A549 (cell line): ENCODE measurements at regions not wholly inside any gene's neighbourhood (a gene's known extent, or its start where the extent isn't known, plus 50 kb on each side); places are given as distances from the start of the nearest gene placed in this dataset.

Experiments
- ATAC-seq, 2 experiments: fragments of 200-7000 bp in 1 of 2; fragments of >200 bp in 1 of 2; cut with Nextera tagmentation in 1 of 2; cut with Tn5 transposase in 1 of 2; 3 replicates each; pipeline versions ENCODE4 v1.8.0 to v1.9.1; 2018 to 2020; ENCODE audit warnings: mild to moderate bottlenecking in 1 of 2, moderate library complexity in 1 of 2
- CTCF ChIA-PET: fragments of 300-600 bp; sonication (Branson Sonifier 250); formaldehyde crosslinking; extraction: SDS; loops from one replicate; lab custom pipeline; 2021; ENCODE audit warnings: antibody characterized with exemption, inconsistent platforms; lab: Yijun Ruan, JAX
- POLR2A ChIA-PET: fragments of 350-600 bp; formaldehyde crosslinking; extraction: SDS; loops from one replicate; lab custom pipeline; 2021; ENCODE audit warnings: antibody characterized with exemption, inconsistent platforms; lab: Yijun Ruan, JAX
- DNase-seq, 2 experiments: peaks; one replicate each; pipeline versions ENCODE4 v3.0.0 to v3.0.0-alpha.2; 2011 to 2016; ENCODE audit warnings: low read depth in 1 of 2, low spot score in 1 of 2
- FAIRE-seq: peaks from 2 replicates; lab custom pipeline; 2011; peaks lifted over from hg19 to GRCh38; lab: Jason Lieb, UNC
- H3K27ac ChIP-seq, 2 experiments: fragments of >200 bp; sonication (Bioruptor Twin); formaldehyde crosslinking; 3 replicates each; pipeline ENCODE4 v1.5.1; 2016 to 2017
- H3K4me1 ChIP-seq: fragments of >200 bp; sonication (Bioruptor Twin); formaldehyde crosslinking; 3 replicates; pipeline ENCODE4 v1.6.1; 2016
- H3K4me2 ChIP-seq: fragments of >200 bp; sonication (Bioruptor Twin); formaldehyde crosslinking; 3 replicates; pipeline ENCODE4 v1.6.1; 2016
- H3K4me3 ChIP-seq: fragments of >200 bp; sonication (Bioruptor Twin); formaldehyde crosslinking; 3 replicates; pipeline ENCODE4 v1.5.1; 2016
- H3K9me3 ChIP-seq: fragments of >200 bp; sonication (Bioruptor Twin); formaldehyde crosslinking; 3 replicates; pipeline ENCODE4 v1.6.1; 2016
- BHLHE40 ChIP-seq: IDR thresholded peaks from 2 replicates; pipeline ENCODE4 v1.6.1; 2012; ENCODE audit warnings: low read depth, low read length, inconsistent platforms
- CEBPB ChIP-seq, 2 experiments: fragments of >200 bp in 1 of 2; sonication (Bioruptor Twin) in 1 of 2; formaldehyde crosslinking in 1 of 2; IDR thresholded peaks; 2 replicates each; pipeline ENCODE4 v1.6.1; 2012 to 2016
- CHD2 ChIP-seq: fragments of 150-350 bp; IDR thresholded peaks from 2 replicates; pipeline ENCODE4 v1.6.1; 2014; ENCODE audit warnings: low read length; ENCODE audit not compliant: partially characterized antibody
- CHD4 ChIP-seq: fragments of 200-600 bp; sonication (generic); IDR thresholded peaks from 2 replicates; pipeline ENCODE4 v1.6.1; 2016; ENCODE audit warnings: antibody characterized with exemption, mild to moderate bottlenecking, borderline replicate concordance
- E2F6 ChIP-seq: IDR thresholded peaks from 2 replicates; pipeline ENCODE4 v1.6.1; 2012; ENCODE audit warnings: low read depth, borderline replicate concordance
- EHF ChIP-seq: fragments of 250-450 bp; sonication (Bioruptor Pico); IDR thresholded peaks from 2 replicates; pipeline ENCODE4 v1.5.0; 2020; ENCODE audit warnings: mild to moderate bottlenecking
- HES2 ChIP-seq: fragments of >200 bp; sonication (Bioruptor Twin); formaldehyde crosslinking; IDR thresholded peaks from 2 replicates; pipeline ENCODE4 v1.6.1; 2016
- HOXB13 ChIP-seq: fragments of 250-450 bp; sonication (Bioruptor Pico); IDR thresholded peaks from 2 replicates; pipeline ENCODE4 v1.5.0; 2020; ENCODE audit warnings: low read depth, mild to moderate bottlenecking, moderate library complexity
- JUNB ChIP-seq: fragments of >200 bp; sonication (Bioruptor Twin); formaldehyde crosslinking; IDR thresholded peaks from 2 replicates; pipeline ENCODE4 v1.6.1; 2016
- KDM1A ChIP-seq: fragments of 200-600 bp; sonication (generic); IDR thresholded peaks from 2 replicates; pipeline ENCODE4 v1.6.1; 2016; ENCODE audit warnings: low read depth, mild to moderate bottlenecking
- MAZ ChIP-seq: fragments of 150-350 bp; IDR thresholded peaks from 2 replicates; pipeline ENCODE4 v1.6.1; 2014; ENCODE audit warnings: antibody characterized with exemption, low read depth, low read length, borderline replicate concordance
- NFE2L2 ChIP-seq: fragments of 150-350 bp; conservative IDR thresholded peaks from 2 replicates; pipeline ENCODE4 v1.6.1; 2014; ENCODE audit warnings: low read length
- NPAS2 ChIP-seq: fragments of 250-450 bp; sonication (Bioruptor Pico); IDR thresholded peaks from 2 replicates; pipeline ENCODE4 v1.8.0; 2022; ENCODE audit warnings: mild to moderate bottlenecking, moderate library complexity, borderline replicate concordance
- PHF8 ChIP-seq: fragments of 200-600 bp; sonication (generic); IDR thresholded peaks from 2 replicates; pipeline ENCODE4 v1.6.1; 2016; ENCODE audit warnings: low read depth, mild to moderate bottlenecking, antibody characterized with exemption, moderate library complexity, borderline replicate concordance
- POLR2A ChIP-seq: IDR thresholded peaks from 2 replicates; pipeline ENCODE4 v1.6.1; 2012; ENCODE audit warnings: mild to moderate bottlenecking, low read length
- SREBF2 ChIP-seq: fragments of 450-650 bp; IDR thresholded peaks from 2 replicates; pipeline ENCODE4 v1.6.1; 2014; ENCODE audit warnings: mild to moderate bottlenecking, moderate library complexity
- TFCP2L1 ChIP-seq: fragments of 250-450 bp; sonication (Bioruptor Pico); IDR thresholded peaks from 2 replicates; pipeline ENCODE4 v1.5.0; 2021; ENCODE audit warnings: mild to moderate bottlenecking
- TP53 ChIP-seq: fragments of 250-450 bp; sonication (Bioruptor Pico); IDR thresholded peaks from 2 replicates; pipeline ENCODE4 v1.5.0; 2021; ENCODE audit warnings: mild to moderate bottlenecking, moderate library complexity
- USF2 ChIP-seq: fragments of 450-650 bp; IDR thresholded peaks from 2 replicates; pipeline ENCODE4 v1.6.1; 2014; ENCODE audit warnings: antibody characterized with exemption
- ZC3H11A ChIP-seq: fragments of 450-650 bp; IDR thresholded peaks from 2 replicates; pipeline ENCODE4 v1.6.1; 2014; ENCODE audit warnings: antibody characterized with exemption, mild to moderate bottlenecking
- ZFP36 ChIP-seq: fragments of 450-650 bp; IDR thresholded peaks from 2 replicates; pipeline ENCODE4 v1.6.1; 2014; ENCODE audit warnings: borderline replicate concordance; ENCODE audit not compliant: partially characterized antibody
- WGBS: methylation state at CpG from one replicate; pipeline ENCODE4 v1.1.6; 2017; ENCODE audit errors: missing lambda C conversion rate; 5-methylcytosine and 5-hydroxymethylcytosine counted together

GRCh38 chr13:106796280-106797047 lies 228.5 kb upstream of the ARGLU1 start:
- CTCF ChIA-PET, result no interaction called here
- TF ChIP-seq HOXB13 (CRISPR knock-in tag) (no peak), TFCP2L1 (CRISPR knock-in tag) (no peak), NFE2L2 (no peak), KDM1A (no peak), JUNB (no peak), PHF8 (no peak), CHD2 (no peak), TP53 (CRISPR knock-in tag) (no peak), BHLHE40 (no peak), USF2 (no peak), ZC3H11A (no peak)
- no peaks in the 10 kb centered on the region for H3K4me1 ChIP-seq
- no peak overlapping the region for H3K4me2 ChIP-seq
- H3K4me3 ChIP-seq, result no peak overlapping the region
- POLR2A ChIA-PET, result no interaction called here
- 50% methylated on average over 16 of the region's 16 CpGs for WGBS
- FAIRE-seq (no peak), DNase-seq (no peak), ATAC-seq (no peak)
- H3K9me3 ChIP-seq, result no peaks in the 10 kb centered on the region
- H3K27ac ChIP-seq, result no peak overlapping the region

GRCh38 chr13:106795847-106796246 lies 227.9 kb upstream of the ARGLU1 start:
- no peak overlapping the region for H3K27ac ChIP-seq
- no peaks in the 10 kb centered on the region for H3K9me3 ChIP-seq
- FAIRE-seq, result no peak
- no peak for DNase-seq
- H3K4me2 ChIP-seq, result no peak overlapping the region
- no peaks in the 10 kb centered on the region for H3K4me1 ChIP-seq
- no peak for TF ChIP-seq MAZ
- no peak for TF ChIP-seq SREBF2
- TF ChIP-seq ZFP36, result no peak
- no peak for TF ChIP-seq POLR2A
- no peak for TF ChIP-seq TFCP2L1 (CRISPR knock-in tag)
- TF ChIP-seq CEBPB (IDR thresholded peaks at IDR 0.05), result no peak
- no peak for TF ChIP-seq CHD4
- CTCF ChIA-PET, result no interaction called here
- ATAC-seq, result no peak
- POLR2A ChIA-PET, result no interaction called here
- no peak overlapping the region for H3K4me3 ChIP-seq
- 42% methylated on average over 5 of the region's 9 CpGs for WGBS

- no peaks in the 10 kb centered on the region for H3K4me1 ChIP-seq
- DNase-seq (no peak), ATAC-seq (no peak), FAIRE-seq (no peak)
- H3K4me2 ChIP-seq, result no peak overlapping the region
- ChIA-PET POLR2A (no interaction called here), CTCF (no interaction called here)
- TF ChIP-seq PHF8, result no peak
- no peak for TF ChIP-seq NFE2L2
- TF ChIP-seq E2F6, result no peak
- TF ChIP-seq TP53 (CRISPR knock-in tag), result no peak
- TF ChIP-seq EHF (CRISPR knock-in tag), result no peak
- TF ChIP-seq JUNB, result no peak
- TF ChIP-seq NPAS2 (CRISPR knock-in tag), result no peak
- 22% methylated on average over 4 of the region's 4 CpGs for WGBS
- no peak overlapping the region for H3K4me3 ChIP-seq
- H3K27ac ChIP-seq, result no peak overlapping the region
- H3K9me3 ChIP-seq, result no peaks in the 10 kb centered on the region
Measured at GRCh38 chr13:106794117-106794516, 226.2 kb upstream of the ARGLU1 start.

GRCh38 chr13:106789911-106790310 lies 222.0 kb upstream of the ARGLU1 start:
- TF ChIP-seq HES2 (no peak), POLR2A (no peak), TFCP2L1 (CRISPR knock-in tag) (no peak)
- ChIA-PET CTCF (no interaction called here), POLR2A (no interaction called here)

More at GRCh38 chr13:106789911-106790310, 222.0 kb upstream of the ARGLU1 start:
- ATAC-seq (no peak), FAIRE-seq (no peak), DNase-seq (no peak)
- Histone ChIP-seq H3K4me2 (no peak overlapping the region), H3K4me1 (no peaks in the 10 kb centered on the region), H3K9me3 (no peaks in the 10 kb centered on the region), H3K27ac (no peak overlapping the region), H3K4me3 (no peak overlapping the region)
